CD4-positive, alpha-beta memory T cell (primary cell): ENCODE measurements at regions not wholly inside any gene's neighbourhood (a gene's known extent, or its start where the extent isn't known, plus 50 kb on each side); places are given as distances from the start of the nearest gene placed in this dataset.

Experiments used
- CTCF ChIA-PET: fragments of 350-600 bp; sonication (Branson Sonifier 250); formaldehyde crosslinking; loops from one replicate; lab custom pipeline; 2021; ENCODE audit warnings: inconsistent platforms; ENCODE audit not compliant: partially characterized antibody; lab: Charles Lee
- POLR2A ChIA-PET: fragments of 350-600 bp; sonication (Branson Sonifier 250); formaldehyde crosslinking; loops from one replicate; lab custom pipeline; 2021; ENCODE audit not compliant: partially characterized antibody; lab: Charles Lee
- DNase-seq, 5 donors: peaks; one replicate each; pipeline versions ENCODE4 v3.0.0 to v3.0.0-alpha.2; 2020 to 2022; ENCODE audit warnings: mixed read lengths in 1 of 5
- H3K27ac ChIP-seq: one replicate; pipeline ENCODE4 v1.7.0; 2013; ENCODE audit warnings: low read depth, low read length
- H3K27me3 ChIP-seq: 2 replicates; pipeline ENCODE4 v1.7.0; 2013; ENCODE audit warnings: mild to moderate bottlenecking, low read length, moderate library complexity; ENCODE audit not compliant: insufficient read depth
- H3K36me3 ChIP-seq: 2 replicates; pipeline ENCODE4 v1.7.0; 2013; ENCODE audit warnings: mild to moderate bottlenecking, low read length, moderate library complexity; ENCODE audit not compliant: insufficient read depth
- H3K4me1 ChIP-seq: 2 replicates; pipeline ENCODE4 v1.7.0; 2013; ENCODE audit warnings: mild to moderate bottlenecking, low read length, moderate library complexity; ENCODE audit not compliant: insufficient read depth
- H3K4me3 ChIP-seq, 2 donors: one replicate each; pipeline ENCODE4 v1.7.0; 2013; ENCODE audit warnings: low read length in 2 of 2, mild to moderate bottlenecking in 1 of 2
- H3K9me3 ChIP-seq, 2 donors: one replicate each; pipeline ENCODE4 v1.7.0; 2013; ENCODE audit warnings: low read length in 2 of 2, control low read depth in 1 of 2; ENCODE audit not compliant: control insufficient read depth in 1 of 2
- H3K27ac Mint-ChIP-seq, 7 donors: one replicate each; pipeline ENCODE4 v1.8.0; 2020 to 2021; ENCODE audit warnings: mixed read lengths in 7 of 7, mild to moderate bottlenecking in 6 of 7, inconsistent platforms in 3 of 7, moderate library complexity in 3 of 7
- H3K27me3 Mint-ChIP-seq, 2 donors: one replicate each; pipeline ENCODE4 v1.8.0; 2020 to 2021; ENCODE audit warnings: mixed read lengths in 2 of 2
- H3K36me3 Mint-ChIP-seq, 2 donors: one replicate each; pipeline ENCODE4 v1.8.0; 2020 to 2021; ENCODE audit warnings: mixed read lengths in 2 of 2, inconsistent platforms in 1 of 2, mild to moderate bottlenecking in 1 of 2
- H3K4me1 Mint-ChIP-seq, 4 donors: one replicate each; pipeline ENCODE4 v1.8.0; 2020 to 2021; ENCODE audit warnings: mixed read lengths in 4 of 4, mild to moderate bottlenecking in 1 of 4
- H3K4me3 Mint-ChIP-seq, 8 donors: one replicate each; pipeline ENCODE4 v1.8.0; 2020 to 2021; ENCODE audit warnings: mixed read lengths in 8 of 8, mild to moderate bottlenecking in 7 of 8, moderate library complexity in 6 of 8, inconsistent platforms in 3 of 8
- H3K9me3 Mint-ChIP-seq, 8 donors: one replicate each; pipeline ENCODE4 v1.8.0; 2020 to 2021; ENCODE audit warnings: mixed read lengths in 8 of 8, mild to moderate bottlenecking in 5 of 8, inconsistent platforms in 3 of 8, moderate library complexity in 1 of 8
- intact Hi-C: fragments of 100-400 bp; cut with micrococcal nuclease; formaldehyde crosslinking; loops from one replicate; pipeline ENCODE4 v1.15.1; 2023

DNA sequence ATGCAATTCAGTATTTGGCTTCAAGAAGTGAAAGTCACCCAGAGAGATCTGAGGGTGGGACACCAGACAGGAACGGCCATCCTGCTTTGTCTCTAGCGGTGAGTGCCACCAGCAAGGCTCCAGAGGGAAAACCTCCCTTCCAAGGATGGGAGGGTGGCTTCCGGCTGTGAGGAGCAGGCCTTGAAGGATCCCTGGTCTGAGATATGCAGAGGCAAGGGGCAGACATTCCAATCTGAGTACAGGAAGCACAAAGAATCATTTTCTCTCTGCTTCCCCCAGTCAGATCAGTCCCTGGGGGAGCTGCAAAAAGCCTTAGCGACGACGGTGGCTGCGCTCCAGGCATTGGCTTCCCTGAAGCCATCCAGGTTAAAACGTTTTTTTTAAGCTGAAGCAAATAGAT lies 167.4 kb downstream of the TEX36 start:
- Mint-ChIP-seq H3K9me3 (peaks cover 0 to 12% (median 4%) of the 10 kb centered on the region in 8 donors), H3K27me3 (no peaks in the 10 kb centered on the region), H3K4me1 (peaks cover 0 to 1% (median 0%) of the 10 kb centered on the region in 4 donors), H3K27ac (no peak overlapping the region), H3K4me3 (no peak overlapping the region), H3K36me3 (no peaks in the 10 kb centered on the region)
- no peak for DNase-seq
- no peaks in the 10 kb centered on the region for H3K4me1 ChIP-seq
- no peaks in the 10 kb centered on the region for H3K36me3 ChIP-seq
- intact Hi-C loops: no loop called here
- no peaks in the 10 kb centered on the region for H3K27me3 ChIP-seq
- ChIA-PET POLR2A (no interaction called here), CTCF (no interaction called here)
- no peak overlapping the region for H3K27ac ChIP-seq
- no peaks in the 10 kb centered on the region for H3K9me3 ChIP-seq
- H3K4me3 ChIP-seq: no peak overlapping the region

DNA sequence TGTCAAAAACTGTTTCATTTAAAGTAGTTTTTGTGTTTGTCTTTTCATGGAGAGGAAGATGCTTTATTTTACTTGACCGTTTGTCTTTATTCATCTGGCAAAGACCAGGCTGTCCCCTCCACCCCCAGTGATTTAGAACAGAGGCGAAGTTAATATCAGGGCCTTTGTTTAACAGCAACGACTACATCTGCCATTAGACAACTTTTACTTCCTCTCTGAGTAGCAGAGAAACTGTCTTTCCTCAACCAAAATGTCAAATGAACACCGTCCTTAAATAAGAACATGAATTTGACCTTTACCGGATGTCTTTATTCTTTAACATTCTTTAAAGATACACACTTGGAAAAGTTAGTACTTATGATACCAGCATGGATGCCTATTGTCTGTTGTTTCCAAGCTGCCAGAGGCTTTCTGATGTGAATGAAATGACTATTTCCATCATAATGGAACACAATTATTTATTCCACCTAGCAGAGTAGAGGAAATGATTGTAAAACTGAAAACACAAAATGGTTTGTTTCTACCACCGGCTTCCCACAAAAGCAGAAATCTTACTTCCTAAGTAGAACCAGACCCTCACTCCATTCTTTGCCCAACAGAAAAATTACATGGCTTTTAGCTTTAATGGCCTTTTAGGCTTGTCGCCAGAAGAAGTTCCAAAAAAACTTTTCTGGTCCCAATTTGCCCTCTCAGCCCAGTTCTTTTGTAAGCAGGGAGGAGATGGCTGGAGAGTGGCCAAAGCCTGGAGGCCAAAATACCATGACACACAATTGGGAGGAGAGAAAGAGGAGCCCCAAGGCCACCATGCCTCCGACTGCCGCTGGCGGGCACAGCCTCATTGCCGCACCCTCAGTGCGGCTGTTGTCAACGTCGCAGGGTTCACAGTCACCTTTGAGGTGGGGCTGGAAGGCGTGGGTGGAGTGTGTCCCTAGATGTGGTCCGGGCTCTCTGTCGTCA lies 168.5 kb downstream of the TEX36 start:
- Mint-ChIP-seq H3K4me1 (peaks cover 0 to 1% (median 0%) of the 10 kb centered on the region in 4 donors), H3K27ac (no peak overlapping the region), H3K4me3 (no peak overlapping the region), H3K9me3 (peaks cover 0 to 7% (median under 1%) of the 10 kb centered on the region in 8 donors), H3K36me3 (no peaks in the 10 kb centered on the region), H3K27me3 (no peaks in the 10 kb centered on the region)
- Histone ChIP-seq H3K27me3 (no peaks in the 10 kb centered on the region), H3K36me3 (no peaks in the 10 kb centered on the region), H3K27ac (no peak overlapping the region), H3K9me3 (no peaks in the 10 kb centered on the region), H3K4me3 (no peak overlapping the region), H3K4me1 (no peaks in the 10 kb centered on the region)
- intact Hi-C loops: no loop called here
- CTCF ChIA-PET: no interaction called here
- DNase-seq: peak in 1 of 5 donors; percentile 5
- POLR2A ChIA-PET: no interaction called here

DNA sequence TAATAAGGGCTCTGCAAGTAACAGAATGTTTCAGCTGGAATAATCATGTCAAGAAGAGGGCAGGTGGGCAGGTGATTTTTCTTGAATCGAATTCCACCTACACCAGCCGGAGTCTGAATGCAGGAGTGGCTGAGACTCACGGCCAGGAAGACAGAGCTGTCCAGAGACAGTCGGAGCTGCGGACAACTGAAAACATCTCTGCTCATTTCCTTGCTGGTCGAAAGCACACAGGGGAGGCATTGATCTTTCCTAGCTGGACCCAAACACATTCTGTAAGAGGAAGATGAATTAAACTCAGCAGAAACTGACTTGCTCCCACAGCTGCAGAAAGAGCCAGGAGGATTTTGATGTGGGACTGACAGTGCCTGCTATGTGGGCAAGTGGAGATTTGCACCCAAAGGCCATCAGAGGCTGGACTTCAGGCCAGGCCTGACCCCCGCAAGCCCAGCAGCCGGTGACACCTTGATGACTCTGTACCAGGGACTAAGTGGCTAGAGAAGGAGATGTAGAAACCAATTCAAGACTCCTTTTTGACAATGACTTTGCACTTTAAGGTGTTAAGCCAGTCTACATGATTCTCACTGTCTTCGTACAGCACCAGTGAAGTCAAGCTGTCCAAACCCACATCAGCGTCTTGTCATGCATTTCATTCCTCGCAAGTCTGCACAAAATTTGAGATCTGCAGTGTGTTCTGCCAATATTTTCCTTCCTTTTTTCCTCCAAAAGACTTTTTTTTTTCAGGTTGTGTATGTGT lies 169.4 kb downstream of the TEX36 start:
- Mint-ChIP-seq H3K4me3 (no peak overlapping the region), H3K9me3 (peaks cover 0 to 7% (median under 1%) of the 10 kb centered on the region in 8 donors), H3K27me3 (no peaks in the 10 kb centered on the region), H3K4me1 (peaks cover 0 to 1% (median 0%) of the 10 kb centered on the region in 4 donors), H3K27ac (no peak overlapping the region), H3K36me3 (no peaks in the 10 kb centered on the region)
- ChIA-PET POLR2A (no interaction called here), CTCF (no interaction called here)
- no peaks in the 10 kb centered on the region for H3K36me3 ChIP-seq
- H3K4me3 ChIP-seq: no peak overlapping the region
- intact Hi-C loops: no loop called here
- H3K9me3 ChIP-seq: no peaks in the 10 kb centered on the region
- H3K27ac ChIP-seq: no peak overlapping the region
- no peaks in the 10 kb centered on the region for H3K4me1 ChIP-seq
- H3K27me3 ChIP-seq: no peaks in the 10 kb centered on the region
- DNase-seq: no peak

DNA sequence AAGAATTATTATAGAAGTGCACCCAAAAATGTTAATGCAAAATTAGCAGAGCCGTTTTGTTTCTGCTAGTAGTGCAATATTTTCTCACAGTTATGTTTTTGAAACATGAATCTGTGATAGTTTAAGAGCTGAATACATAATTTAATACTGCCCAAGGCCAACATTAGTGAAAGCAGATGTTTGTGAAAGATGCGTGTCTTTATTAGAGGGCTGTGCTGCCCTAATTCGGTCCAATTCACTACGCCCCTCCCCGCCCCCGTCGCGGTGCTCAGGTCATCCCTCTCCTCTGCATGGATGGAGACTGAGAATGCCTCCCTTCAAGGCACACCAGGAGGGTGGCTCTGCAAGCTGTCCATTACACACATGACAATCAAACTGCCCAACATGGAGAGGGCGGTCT lies 172.0 kb downstream of the TEX36 start:
- peaks cover 0 to 2% (median 0%) of the 10 kb centered on the region in 8 donors for H3K9me3 Mint-ChIP-seq
- intact Hi-C loops: no loop called here
- H3K27me3 Mint-ChIP-seq: no peaks in the 10 kb centered on the region
- ChIA-PET CTCF (no interaction called here), POLR2A (no interaction called here)
- no peaks in the 10 kb centered on the region for H3K27me3 ChIP-seq
- no peak overlapping the region for H3K27ac ChIP-seq
- no peaks in the 10 kb centered on the region for H3K36me3 ChIP-seq
- no peaks in the 10 kb centered on the region for H3K4me1 ChIP-seq
- H3K9me3 ChIP-seq: no peaks in the 10 kb centered on the region
- peaks cover 0 to 1% (median 0%) of the 10 kb centered on the region in 4 donors for H3K4me1 Mint-ChIP-seq
- no peak for DNase-seq
- H3K4me3 ChIP-seq: no peak overlapping the region
- no peak overlapping the region for H3K27ac Mint-ChIP-seq
- H3K4me3 Mint-ChIP-seq: no peak overlapping the region
- no peaks in the 10 kb centered on the region for H3K36me3 Mint-ChIP-seq

DNA sequence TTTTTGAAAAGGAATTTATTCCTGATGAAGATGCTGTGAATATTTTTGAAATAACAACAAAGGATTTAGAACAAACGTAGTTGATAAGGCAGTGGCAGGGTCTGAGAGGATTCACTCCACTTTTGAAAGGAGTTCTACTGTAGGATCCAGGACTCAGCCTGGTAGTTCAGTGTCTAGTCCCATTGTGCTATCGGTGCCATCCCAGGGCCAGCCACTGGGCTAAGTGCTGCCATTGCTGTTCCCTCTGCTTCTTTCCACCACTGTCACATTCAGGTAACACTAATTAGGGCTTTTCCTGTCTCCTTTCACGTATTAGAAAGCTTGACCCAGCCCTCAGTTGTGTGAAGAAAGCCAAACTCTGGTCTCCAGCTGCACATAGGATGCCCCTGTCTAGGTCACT lies 177.3 kb downstream of the TEX36 start:
- H3K4me1 ChIP-seq: no peaks in the 10 kb centered on the region
- Mint-ChIP-seq H3K27me3 (no peaks in the 10 kb centered on the region), H3K4me1 (no peaks in the 10 kb centered on the region), H3K4me3 (no peak overlapping the region), H3K36me3 (no peaks in the 10 kb centered on the region), H3K9me3 (peaks cover 0 to 2% (median 0%) of the 10 kb centered on the region in 8 donors), H3K27ac (no peak overlapping the region)
- ChIA-PET POLR2A (no interaction called here), CTCF (no interaction called here)
- no peak for DNase-seq
- H3K27me3 ChIP-seq: no peaks in the 10 kb centered on the region
- H3K36me3 ChIP-seq: no peaks in the 10 kb centered on the region
- intact Hi-C loops: no loop called here
- no peak overlapping the region for H3K4me3 ChIP-seq
- H3K27ac ChIP-seq: no peak overlapping the region
- no peaks in the 10 kb centered on the region for H3K9me3 ChIP-seq

DNA sequence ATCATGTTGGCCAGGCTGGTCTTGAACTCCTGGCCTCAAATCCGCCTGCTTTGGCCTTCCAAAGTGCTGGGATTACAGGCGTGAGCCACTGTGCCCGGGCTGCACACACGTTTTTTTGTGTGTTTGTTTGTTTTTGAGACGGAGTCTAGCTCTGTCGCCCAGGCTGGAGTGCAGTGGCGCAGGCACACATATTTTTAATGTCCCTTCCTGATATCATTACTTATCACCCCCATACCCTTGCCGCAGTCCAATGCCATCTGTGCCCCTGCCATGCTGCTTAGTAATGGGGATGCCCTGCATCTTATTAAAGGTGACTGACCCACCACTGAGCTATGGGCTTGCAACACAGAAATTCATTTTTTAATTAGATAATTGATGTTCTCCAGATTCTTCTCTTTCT lies 180.7 kb downstream of the TEX36 start:
- no peak overlapping the region for H3K4me3 Mint-ChIP-seq
- H3K27ac ChIP-seq: no peak overlapping the region
- DNase-seq: no peak
- no peaks in the 10 kb centered on the region for H3K27me3 Mint-ChIP-seq
- no peaks in the 10 kb centered on the region for H3K27me3 ChIP-seq
- no peaks in the 10 kb centered on the region for H3K4me1 ChIP-seq
- POLR2A ChIA-PET: no interaction called here
- CTCF ChIA-PET: no interaction called here
- no peaks in the 10 kb centered on the region for H3K9me3 ChIP-seq
- H3K4me1 Mint-ChIP-seq: no peaks in the 10 kb centered on the region
- intact Hi-C loops: no loop called here
- H3K9me3 Mint-ChIP-seq: peaks cover 0 to 2% (median 0%) of the 10 kb centered on the region in 8 donors
- no peaks in the 10 kb centered on the region for H3K36me3 ChIP-seq
- H3K36me3 Mint-ChIP-seq: no peaks in the 10 kb centered on the region
- H3K4me3 ChIP-seq: no peak overlapping the region
- no peak overlapping the region for H3K27ac Mint-ChIP-seq

DNA sequence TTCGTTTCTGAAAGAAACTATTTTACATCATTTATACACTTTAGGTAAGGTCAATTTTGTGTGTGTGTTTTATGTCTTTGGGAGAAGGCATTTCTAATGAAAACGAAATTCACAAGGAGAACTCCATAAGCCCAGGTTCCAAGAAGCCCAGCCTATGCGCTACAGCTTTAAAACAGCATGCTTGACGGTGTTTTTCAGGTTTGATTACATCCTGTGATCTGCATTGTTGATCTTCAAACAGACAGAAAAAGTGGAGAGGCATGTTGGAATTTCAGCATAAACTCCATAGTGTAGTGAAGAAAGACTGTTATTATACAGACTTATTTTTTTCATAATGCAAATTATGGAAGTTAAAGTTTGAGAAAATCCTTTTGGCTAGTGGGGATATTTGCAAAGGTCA lies 187.6 kb downstream of the TEX36 start:
- H3K27ac ChIP-seq: no peak overlapping the region
- POLR2A ChIA-PET: no interaction called here
- H3K36me3 ChIP-seq: no peaks in the 10 kb centered on the region
- no peaks in the 10 kb centered on the region for H3K9me3 ChIP-seq
- H3K4me1 ChIP-seq: no peaks in the 10 kb centered on the region
- H3K27me3 Mint-ChIP-seq: no peaks in the 10 kb centered on the region
- no peak overlapping the region for H3K4me3 ChIP-seq
- no peak for DNase-seq
- no peaks in the 10 kb centered on the region for H3K27me3 ChIP-seq
- H3K36me3 Mint-ChIP-seq: no peaks in the 10 kb centered on the region
- no peaks in the 10 kb centered on the region for H3K4me1 Mint-ChIP-seq
- no peak overlapping the region for H3K27ac Mint-ChIP-seq
- no peak overlapping the region for H3K4me3 Mint-ChIP-seq
- H3K9me3 Mint-ChIP-seq: peaks cover 0 to 5% (median 0%) of the 10 kb centered on the region in 8 donors
- intact Hi-C loops: no loop called here
- CTCF ChIA-PET: no interaction called here
